ENCODE measurements at regions not wholly inside any gene's neighbourhood (a gene's known extent, or its start where the extent isn't known, plus 50 kb on each side); places are given as distances from the start of the nearest gene placed in this dataset.

DNA sequence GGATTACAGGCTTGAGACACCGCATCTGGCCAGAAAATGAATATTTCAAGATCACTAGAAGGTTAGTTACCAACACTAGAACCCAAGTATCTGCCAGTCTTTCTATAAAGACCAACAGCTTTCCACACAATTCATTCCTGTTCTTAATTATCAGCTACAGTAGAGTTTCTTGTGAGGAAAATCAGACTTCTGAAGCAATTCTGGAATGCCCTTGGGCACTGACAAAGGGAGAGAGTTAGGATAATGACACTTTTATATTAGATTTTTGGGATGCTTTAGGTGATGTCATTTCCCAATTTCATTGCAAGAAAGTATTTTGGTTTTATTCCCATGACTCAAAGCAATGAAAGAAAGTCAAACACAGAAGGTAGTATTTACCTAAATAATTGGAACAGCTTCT, 497.0 kb upstream of the TUSC1 start:
- TF ChIP-seq, protein P1, sequence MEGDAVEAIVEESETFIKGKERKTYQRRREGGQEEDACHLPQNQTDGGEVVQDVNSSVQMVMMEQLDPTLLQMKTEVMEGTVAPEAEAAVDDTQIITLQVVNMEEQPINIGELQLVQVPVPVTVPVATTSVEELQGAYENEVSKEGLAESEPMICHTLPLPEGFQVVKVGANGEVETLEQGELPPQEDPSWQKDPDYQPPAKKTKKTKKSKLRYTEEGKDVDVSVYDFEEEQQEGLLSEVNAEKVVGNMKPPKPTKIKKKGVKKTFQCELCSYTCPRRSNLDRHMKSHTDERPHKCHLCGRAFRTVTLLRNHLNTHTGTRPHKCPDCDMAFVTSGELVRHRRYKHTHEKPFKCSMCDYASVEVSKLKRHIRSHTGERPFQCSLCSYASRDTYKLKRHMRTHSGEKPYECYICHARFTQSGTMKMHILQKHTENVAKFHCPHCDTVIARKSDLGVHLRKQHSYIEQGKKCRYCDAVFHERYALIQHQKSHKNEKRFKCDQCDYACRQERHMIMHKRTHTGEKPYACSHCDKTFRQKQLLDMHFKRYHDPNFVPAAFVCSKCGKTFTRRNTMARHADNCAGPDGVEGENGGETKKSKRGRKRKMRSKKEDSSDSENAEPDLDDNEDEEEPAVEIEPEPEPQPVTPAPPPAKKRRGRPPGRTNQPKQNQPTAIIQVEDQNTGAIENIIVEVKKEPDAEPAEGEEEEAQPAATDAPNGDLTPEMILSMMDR (conservative IDR thresholded peaks at IDR 0.05; ENCODE audit: low read length) = no peak
- TF ChIP-seq EZH2phosphoT487 (IDR thresholded peaks at IDR 0.05; ENCODE audit: borderline replicate concordance) = no peak
